OCI-LY7 (cell line): ENCODE measurements at regions not wholly inside any gene's neighbourhood (a gene's known extent, or its start where the extent isn't known, plus 50 kb on each side); places are given as distances from the start of the nearest gene placed in this dataset.

Source experiments
- EZH2phosphoT487 ChIP-seq: fragments of 200-600 bp; sonication (generic); IDR thresholded peaks from 2 replicates; pipeline ENCODE4 v1.6.1; 2018; ENCODE audit warnings: low read depth, borderline replicate concordance, mild to moderate bottlenecking, mixed run types, antibody characterized with exemption, low read length, moderate library complexity, mixed read lengths
- TF ChIP-seq, protein P1 (sequence below): fragments of 200-600 bp; sonication (generic); conservative IDR thresholded peaks from 2 replicates; pipeline ENCODE4 v1.5.1; 2014; ENCODE audit warnings: mild to moderate bottlenecking, antibody characterized with exemption, low read length, moderate library complexity, mixed read lengths

- TF ChIP-seq, protein P1, sequence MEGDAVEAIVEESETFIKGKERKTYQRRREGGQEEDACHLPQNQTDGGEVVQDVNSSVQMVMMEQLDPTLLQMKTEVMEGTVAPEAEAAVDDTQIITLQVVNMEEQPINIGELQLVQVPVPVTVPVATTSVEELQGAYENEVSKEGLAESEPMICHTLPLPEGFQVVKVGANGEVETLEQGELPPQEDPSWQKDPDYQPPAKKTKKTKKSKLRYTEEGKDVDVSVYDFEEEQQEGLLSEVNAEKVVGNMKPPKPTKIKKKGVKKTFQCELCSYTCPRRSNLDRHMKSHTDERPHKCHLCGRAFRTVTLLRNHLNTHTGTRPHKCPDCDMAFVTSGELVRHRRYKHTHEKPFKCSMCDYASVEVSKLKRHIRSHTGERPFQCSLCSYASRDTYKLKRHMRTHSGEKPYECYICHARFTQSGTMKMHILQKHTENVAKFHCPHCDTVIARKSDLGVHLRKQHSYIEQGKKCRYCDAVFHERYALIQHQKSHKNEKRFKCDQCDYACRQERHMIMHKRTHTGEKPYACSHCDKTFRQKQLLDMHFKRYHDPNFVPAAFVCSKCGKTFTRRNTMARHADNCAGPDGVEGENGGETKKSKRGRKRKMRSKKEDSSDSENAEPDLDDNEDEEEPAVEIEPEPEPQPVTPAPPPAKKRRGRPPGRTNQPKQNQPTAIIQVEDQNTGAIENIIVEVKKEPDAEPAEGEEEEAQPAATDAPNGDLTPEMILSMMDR = no peak
- TF ChIP-seq EZH2phosphoT487 = no peak
Measured at GRCh38 chr2:8491296-8492027, 190.4 kb upstream of the ID2 start.
